ENCODE measurements at regions not wholly inside any gene's neighbourhood (a gene's known extent, or its start where the extent isn't known, plus 50 kb on each side); places are given as distances from the start of the nearest gene placed in this dataset.
"Not testable (repeated sequence)": the region's sequence is repeated elsewhere in the genome, so short reads cannot be mapped to it uniquely, and the experiment has no call there.

GRCh38 chr16:66091471-66091891 lies 275.0 kb upstream of the CDH5 start:
- no peak for TF ChIP-seq CTCF (IDR thresholded peaks at IDR 0.05; ENCODE audit: low read depth, low read length, missing control alignments)
- no peak overlapping the region for H3K4me3 ChIP-seq (ENCODE audit: low read depth, low read length)
- DNase-seq (ENCODE audit: low read depth) = no peak
- in situ Hi-C loops (cut with HindIII; ENCODE audit: low sequenced_read_pairs) = no loop called here

- TF ChIP-seq CTCF (IDR thresholded peaks at IDR 0.05; ENCODE audit: low read depth, low read length, missing control alignments) = no peak
- no peak for DNase-seq (ENCODE audit: low read depth)
- in situ Hi-C loops (cut with HindIII; ENCODE audit: low sequenced_read_pairs) = no loop called here
These were observed 277.8 kb upstream of the CDH5 start for GRCh38 chr16:66088681-66089080.

GRCh38 chr16:66087308-66087707 lies 279.2 kb upstream of the CDH5 start:
- in situ Hi-C loops (cut with HindIII; ENCODE audit: low sequenced_read_pairs) = no loop called here
- DNase-seq (ENCODE audit: low read depth) = no peak
- no peak for TF ChIP-seq CTCF (IDR thresholded peaks at IDR 0.05; ENCODE audit: low read depth, low read length, missing control alignments)
- H3K4me3 ChIP-seq (ENCODE audit: low read depth, low read length) = no peak overlapping the region

More at GRCh38 chr16:66088681-66089080, 277.8 kb upstream of the CDH5 start:
- no peak overlapping the region for H3K4me3 ChIP-seq (ENCODE audit: low read depth, low read length)

GRCh38 chr16:66085651-66086050 lies 280.8 kb upstream of the CDH5 start:
- no peak overlapping the region for H3K4me3 ChIP-seq (ENCODE audit: low read depth, low read length)
- in situ Hi-C loops (cut with HindIII; ENCODE audit: low sequenced_read_pairs) = no loop called here
- no peak for TF ChIP-seq CTCF (IDR thresholded peaks at IDR 0.05; ENCODE audit: low read depth, low read length, missing control alignments)

GRCh38 chr16:66084731-66085130 lies 281.8 kb upstream of the CDH5 start:
- DNase-seq (ENCODE audit: low read depth); in situ Hi-C loops (cut with HindIII; ENCODE audit: low sequenced_read_pairs); H3K4me3 ChIP-seq (ENCODE audit: low read depth, low read length): not testable (repeated sequence)

More at GRCh38 chr16:66085651-66086050, 280.8 kb upstream of the CDH5 start:
- no peak for DNase-seq (ENCODE audit: low read depth)

- no peak overlapping the region for H3K4me3 ChIP-seq (ENCODE audit: low read depth, low read length)
- no peak for TF ChIP-seq CTCF (IDR thresholded peaks at IDR 0.05; ENCODE audit: low read depth, low read length, missing control alignments)
- in situ Hi-C loops (cut with HindIII; ENCODE audit: low sequenced_read_pairs) = no loop called here
- DNase-seq (ENCODE audit: low read depth) = no peak
These were observed 282.2 kb upstream of the CDH5 start for GRCh38 chr16:66084306-66084705.

GRCh38 chr16:66083171-66083570 lies 283.3 kb upstream of the CDH5 start:
- in situ Hi-C loops (cut with HindIII; ENCODE audit: low sequenced_read_pairs) = no loop called here
- no peak overlapping the region for H3K4me3 ChIP-seq (ENCODE audit: low read depth, low read length)
- TF ChIP-seq CTCF (IDR thresholded peaks at IDR 0.05; ENCODE audit: low read depth, low read length, missing control alignments) = no peak
- DNase-seq (ENCODE audit: low read depth) = no peak

Data from astrocyte of the cerebellum (primary cell).